ENCODE measurements at regions not wholly inside any gene's neighbourhood (a gene's known extent, or its start where the extent isn't known, plus 50 kb on each side); places are given as distances from the start of the nearest gene placed in this dataset.

DNA sequence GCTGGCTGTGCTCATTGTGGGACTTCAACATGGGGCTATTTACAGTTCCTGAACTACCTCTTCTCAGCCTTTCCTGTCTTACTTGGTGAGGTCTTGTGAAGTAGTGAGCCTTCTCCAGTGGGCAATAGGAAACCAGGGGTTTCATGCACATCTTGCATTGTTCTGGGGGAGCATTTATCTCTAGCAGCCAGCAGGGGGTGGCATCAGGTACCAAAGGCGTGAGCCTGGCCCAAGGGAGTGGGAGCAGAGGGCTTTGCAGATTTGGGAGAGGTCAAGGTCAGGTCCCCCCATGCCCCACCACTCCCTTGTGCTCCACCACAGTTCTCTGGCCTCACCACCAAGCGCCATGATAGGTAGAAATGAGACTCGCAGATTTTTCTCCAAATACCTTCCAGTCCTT is 85.4 kb upstream of the NPTX2 start:
- TF ChIP-seq, protein P1, sequence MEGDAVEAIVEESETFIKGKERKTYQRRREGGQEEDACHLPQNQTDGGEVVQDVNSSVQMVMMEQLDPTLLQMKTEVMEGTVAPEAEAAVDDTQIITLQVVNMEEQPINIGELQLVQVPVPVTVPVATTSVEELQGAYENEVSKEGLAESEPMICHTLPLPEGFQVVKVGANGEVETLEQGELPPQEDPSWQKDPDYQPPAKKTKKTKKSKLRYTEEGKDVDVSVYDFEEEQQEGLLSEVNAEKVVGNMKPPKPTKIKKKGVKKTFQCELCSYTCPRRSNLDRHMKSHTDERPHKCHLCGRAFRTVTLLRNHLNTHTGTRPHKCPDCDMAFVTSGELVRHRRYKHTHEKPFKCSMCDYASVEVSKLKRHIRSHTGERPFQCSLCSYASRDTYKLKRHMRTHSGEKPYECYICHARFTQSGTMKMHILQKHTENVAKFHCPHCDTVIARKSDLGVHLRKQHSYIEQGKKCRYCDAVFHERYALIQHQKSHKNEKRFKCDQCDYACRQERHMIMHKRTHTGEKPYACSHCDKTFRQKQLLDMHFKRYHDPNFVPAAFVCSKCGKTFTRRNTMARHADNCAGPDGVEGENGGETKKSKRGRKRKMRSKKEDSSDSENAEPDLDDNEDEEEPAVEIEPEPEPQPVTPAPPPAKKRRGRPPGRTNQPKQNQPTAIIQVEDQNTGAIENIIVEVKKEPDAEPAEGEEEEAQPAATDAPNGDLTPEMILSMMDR (conservative IDR thresholded peaks at IDR 0.05 in 1 of 2, IDR thresholded peaks at IDR 0.05 in 1 of 2; ENCODE audit: low read depth in 1 of 2, low read length in 2 of 2): no peak
- TF ChIP-seq EZH2 (IDR thresholded peaks at IDR 0.05; ENCODE audit: low read length, missing control alignments): no peak

All from fibroblast of lung (primary cell).